ENCODE measurements at regions not wholly inside any gene's neighbourhood (a gene's known extent, or its start where the extent isn't known, plus 50 kb on each side); places are given as distances from the start of the nearest gene placed in this dataset.

DNA sequence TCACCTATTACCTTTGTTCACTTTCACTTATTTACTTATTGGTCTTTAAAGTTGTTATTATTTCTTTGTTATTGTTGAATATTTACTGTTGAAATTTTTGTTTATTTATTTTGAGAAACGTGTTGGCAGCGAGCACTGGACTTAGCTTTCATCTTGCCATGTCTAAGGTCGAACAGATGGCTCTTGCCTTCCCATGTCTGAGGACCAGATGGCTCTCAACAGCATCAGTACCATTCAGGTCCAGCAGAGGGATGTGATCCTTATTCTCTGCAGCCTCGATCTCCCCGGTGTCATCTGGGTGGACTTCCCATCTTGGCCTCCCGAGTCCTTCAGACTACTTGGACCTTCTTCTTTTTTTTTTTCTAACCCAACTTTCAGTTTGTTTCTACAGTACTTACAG, 1437.6 kb downstream of the UQCRFS1 start:
- no peak for DNase-seq (ENCODE audit: low read depth)

- DNase-seq (ENCODE audit: low read depth), result no peak
Measured at GRCh38 chr19:27774827-27775226, 1438.1 kb downstream of the UQCRFS1 start.

DNA sequence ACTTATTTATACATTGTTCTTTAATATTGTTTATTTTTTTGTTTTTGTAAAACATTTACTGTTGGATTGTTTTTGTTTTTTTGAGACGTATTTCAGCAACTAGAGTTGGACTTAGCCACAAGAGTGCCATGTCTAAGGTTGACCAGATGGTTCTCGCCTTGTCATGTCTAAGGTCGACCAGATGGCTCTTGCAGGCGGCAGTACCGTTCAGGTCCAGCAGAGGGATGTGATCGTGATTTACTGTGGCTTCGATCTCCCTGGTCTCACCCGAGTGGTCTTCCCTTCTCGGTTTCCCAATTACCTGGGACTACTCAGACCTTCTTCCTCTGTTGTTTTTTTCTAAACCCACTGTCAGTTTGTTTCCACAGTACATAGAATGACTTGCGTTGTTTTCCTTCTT, 1438.6 kb downstream of the UQCRFS1 start:
- no peak for DNase-seq (ENCODE audit: low read depth)

DNA sequence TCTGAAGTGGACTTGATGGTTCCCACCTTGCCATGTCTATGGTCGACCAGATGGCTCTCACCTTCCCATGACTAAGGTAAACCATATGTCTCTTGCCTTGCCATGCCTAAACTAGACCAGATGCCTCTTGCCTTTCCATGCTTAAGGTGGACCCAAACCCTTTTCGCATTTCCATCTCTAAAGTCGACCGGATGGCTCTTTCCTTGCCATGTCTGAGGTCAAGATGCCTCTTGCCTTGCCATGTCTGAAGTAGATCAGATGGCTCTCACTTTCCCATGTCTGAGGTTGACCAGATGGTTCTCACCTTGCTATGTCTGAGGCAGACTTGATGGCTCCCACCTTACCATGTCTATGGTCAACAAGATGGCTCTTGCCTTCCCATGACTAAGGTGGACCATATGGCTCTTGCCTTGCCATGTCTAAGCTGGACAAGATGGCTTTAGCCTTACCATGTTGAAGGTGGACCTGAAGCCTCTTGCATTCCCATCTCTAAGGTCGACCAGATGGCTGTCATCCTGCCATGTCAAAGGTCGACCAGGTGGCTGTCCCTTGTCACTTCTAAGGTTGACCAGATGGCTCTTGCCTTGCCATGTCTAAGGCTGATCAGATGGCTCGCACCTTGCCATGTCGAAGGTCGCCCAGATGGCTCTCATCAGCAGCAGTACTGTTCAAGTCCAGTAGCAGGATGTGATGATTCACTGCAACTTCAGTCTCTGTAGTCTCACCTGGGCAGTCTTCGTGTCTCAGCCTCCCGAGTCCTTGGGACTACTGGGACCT, 1439.4 kb downstream of the UQCRFS1 start:
- DNase-seq (ENCODE audit: low read depth), result no peak

GRCh38 chr19:27772059-27772458, 1440.9 kb downstream of the UQCRFS1 start:
- DNase-seq (ENCODE audit: low read depth), result no peak

DNA sequence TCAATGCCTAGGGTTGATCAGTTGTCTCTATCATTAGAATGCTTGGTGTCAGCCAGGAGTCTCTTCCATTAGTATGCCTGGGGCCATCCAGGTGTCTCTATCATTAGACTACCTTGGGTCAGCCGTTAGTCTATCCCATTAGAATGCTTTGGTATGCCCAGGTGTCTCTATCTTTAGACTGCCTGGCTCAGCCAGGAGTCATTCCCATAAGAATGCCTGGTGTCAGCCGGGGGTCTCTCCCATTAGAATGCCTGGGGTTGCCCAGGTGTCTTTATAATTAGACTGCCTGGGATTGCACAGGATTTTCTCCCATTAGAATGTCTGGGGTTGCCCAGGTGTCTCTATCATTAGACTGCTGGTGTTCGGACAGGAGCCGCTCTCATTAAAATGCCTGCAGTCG, 1442.9 kb downstream of the UQCRFS1 start:
- no peak for DNase-seq (ENCODE audit: low read depth)

DNA sequence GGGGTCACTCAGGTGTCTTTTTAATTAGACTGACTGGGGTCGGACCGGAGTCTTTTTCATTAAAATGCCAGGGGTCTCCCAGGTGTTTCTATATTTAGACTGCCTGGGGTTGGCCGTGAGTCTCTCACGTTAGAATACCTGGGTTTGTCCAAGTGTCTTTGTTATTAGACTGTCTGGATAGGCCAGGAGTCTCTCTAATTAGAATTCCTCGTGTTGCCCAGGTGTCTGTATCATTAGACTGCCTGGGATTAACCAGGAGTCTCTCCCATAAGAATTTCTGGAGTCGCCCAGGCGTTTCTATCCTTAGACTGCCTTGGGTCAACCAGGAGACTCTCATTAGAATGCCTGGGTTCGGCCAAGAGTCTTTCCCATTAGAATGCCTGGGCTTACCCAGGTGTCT, 1445.7 kb downstream of the UQCRFS1 start:
- DNase-seq (ENCODE audit: low read depth), result no peak

DNA sequence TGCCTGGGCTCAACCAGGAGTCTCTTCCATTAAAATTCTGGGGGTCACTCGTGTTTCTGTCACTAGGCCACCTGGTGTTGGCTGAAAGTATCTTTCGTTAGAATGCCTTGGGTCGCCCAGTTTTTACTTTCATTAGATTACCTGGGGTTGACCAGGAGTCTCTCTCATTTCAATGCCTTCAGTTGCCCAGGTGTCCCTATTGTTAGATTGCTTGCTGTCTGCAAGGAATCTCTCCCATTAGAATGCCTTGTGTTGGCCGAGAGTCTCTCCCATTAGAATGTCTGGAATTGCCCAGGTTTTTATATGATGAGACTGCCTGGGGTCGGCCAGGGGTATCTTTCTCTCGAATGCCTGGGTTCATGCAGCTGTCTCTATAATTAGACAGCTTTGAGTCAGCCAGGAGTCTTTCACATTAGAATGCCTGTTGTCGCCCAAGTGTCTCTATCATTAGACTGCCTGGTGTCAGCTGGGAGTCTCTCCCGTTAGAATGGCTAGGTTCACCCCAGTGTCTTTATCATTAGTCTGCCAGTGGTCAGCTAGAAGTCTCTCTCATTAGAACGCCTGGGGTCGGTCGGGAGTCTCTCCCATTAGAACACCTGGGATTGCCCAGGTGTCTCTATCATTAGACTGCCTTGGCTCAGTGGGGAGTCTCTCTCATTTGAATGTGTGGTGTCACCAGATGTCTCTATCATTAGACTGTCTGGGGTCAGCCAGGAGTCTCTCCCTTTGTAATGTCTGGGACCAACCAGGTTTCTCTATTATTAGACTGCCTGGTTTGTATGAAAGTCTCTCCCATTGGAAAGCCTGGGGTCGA, 1446.8 kb downstream of the UQCRFS1 start:
- no peak for DNase-seq (ENCODE audit: low read depth)

DNA sequence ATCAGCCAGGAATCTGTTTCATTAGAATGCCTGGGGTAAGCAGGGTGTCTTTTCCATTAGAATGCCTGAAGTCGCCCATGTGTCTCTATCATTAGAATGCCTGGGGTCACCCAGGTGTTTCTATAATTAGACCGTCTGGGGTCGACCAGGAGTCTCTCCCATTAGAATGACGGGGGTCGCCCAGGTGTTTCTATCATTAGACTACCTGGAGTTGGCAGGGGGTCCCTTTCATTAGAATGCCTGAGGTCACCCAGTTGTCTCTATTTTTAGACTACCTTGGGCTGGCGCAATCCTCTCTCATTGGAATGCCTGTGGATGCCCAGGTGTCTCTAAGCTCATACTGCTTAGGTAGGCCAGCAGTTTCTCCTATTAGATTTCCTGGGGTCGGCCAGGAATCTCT, 1447.6 kb downstream of the UQCRFS1 start:
- DNase-seq (ENCODE audit: low read depth), result no peak

- no peak for DNase-seq (ENCODE audit: low read depth)
Measured at GRCh38 chr19:27764186-27764804, 1448.7 kb downstream of the UQCRFS1 start.

- DNase-seq (ENCODE audit: low read depth), result no peak
Measured at GRCh38 chr19:27762933-27763332, 1450.0 kb downstream of the UQCRFS1 start.

DNA sequence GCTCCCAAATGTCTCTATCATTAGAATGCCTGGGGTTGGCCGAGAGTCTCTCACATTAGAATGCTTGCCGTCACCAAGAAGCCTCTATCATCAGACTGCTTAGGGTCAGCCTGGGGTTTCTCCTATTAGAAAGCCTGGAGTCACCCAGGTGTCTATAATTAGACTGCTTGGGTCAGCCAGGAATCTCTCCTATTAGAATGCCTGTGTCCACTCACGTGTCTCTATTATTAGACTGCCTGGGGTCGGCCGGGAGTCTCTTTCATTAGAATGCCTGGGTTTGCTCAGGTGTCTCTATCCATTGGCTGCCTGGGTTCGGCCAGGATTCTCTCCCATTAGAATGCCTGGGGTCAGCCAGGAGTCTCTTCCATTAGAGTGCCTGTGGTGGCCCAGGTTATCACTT, 1453.1 kb downstream of the UQCRFS1 start:
- no peak for DNase-seq (ENCODE audit: low read depth)

DNA sequence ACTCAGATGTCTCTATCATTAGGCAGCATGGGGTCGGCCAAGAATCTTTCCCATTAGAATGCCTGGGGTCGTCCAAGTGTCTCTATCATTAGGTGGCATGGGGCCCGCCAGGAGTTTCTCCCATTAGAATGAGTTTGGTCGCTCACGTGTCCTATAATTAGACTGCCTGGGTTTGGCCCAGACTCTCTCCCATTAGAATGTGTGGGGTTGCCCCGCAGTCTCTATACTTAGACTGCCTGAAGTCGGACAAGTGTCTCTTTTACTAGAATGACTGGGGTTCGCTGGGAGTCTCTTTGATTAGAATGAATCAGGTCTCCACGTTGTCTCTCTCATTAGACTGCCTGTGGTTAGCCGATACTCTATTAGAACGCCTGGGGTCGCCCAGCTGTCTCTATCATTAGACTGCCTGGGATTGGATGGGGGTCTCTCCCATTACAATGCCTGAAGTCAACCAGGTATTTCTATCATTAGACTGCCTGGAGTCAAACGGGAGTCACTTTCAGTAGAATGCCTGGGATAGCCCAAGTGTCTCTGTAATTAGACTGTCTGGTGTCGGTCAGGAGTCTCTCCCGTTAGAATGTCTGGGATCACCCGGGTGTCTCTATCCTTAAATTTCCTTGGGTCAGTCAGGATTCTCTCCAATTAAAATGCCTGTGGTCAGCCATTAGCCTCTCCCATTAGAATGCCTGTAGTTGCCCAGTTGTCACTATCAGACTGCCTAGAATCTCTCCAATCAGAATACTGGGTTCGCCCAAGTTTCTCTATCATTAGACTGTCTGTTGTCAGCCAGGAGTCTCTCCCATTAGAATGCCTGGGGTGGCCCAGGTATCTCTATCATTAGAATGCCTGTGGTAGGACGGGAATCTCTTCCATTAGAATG, 1454.1 kb downstream of the UQCRFS1 start:
- DNase-seq (ENCODE audit: low read depth), result no peak

GRCh38 chr19:27754700-27755099, 1458.3 kb downstream of the UQCRFS1 start:
- no peak for DNase-seq (ENCODE audit: low read depth)

DNA sequence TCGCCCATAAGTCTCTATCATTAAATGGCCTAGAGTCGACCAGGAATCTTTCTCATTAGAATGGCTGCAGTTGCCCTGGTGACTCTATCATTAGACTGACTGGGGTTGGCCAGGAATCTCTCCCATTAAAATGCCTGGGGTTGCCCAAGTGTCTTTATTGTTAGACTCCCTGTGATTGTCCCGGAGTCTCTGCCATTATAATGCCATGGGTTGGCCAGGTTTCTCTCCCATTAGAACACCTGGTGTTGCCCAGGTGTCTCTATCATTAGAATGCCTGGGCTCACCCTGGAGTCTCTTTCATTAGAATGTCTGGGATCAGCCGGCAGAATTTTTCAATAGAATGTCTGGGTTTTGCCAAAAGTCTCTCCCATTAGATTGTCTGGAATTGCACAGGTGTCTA, 1459.3 kb downstream of the UQCRFS1 start:
- DNase-seq (ENCODE audit: low read depth), result no peak

DNA sequence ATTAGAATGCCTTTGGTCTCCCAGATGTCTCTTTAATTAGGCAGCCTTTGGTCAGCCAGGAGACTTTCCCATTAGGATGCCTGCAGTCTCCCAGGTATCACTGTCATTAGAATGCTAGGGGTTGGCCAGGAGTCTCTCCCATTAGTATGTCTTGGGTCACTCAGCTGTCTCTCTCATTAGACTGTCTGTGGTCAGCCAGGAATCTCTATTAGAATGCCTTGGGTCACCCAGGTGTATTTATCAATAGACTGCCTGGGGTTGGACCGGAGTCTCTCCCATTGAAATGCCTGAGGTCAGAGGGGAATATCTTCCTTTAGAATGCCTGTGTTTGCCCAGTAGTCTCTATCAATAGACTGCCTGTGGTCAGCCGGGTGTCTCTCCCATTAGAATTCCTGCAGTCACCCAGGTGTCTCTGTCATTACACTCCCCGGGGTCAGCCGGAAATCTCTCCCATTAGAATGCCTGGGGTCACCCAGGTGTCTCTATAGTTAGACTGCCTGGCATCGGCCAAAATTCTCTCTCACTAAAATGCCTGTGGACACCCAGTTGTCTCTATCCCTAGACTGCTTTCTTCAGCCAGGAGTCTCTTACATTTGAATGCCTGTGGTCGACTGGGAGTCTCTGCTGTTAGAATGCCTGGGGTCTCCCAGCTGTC, 1460.3 kb downstream of the UQCRFS1 start:
- no peak for DNase-seq (ENCODE audit: low read depth)

GRCh38 chr19:27751044-27751391, 1461.9 kb downstream of the UQCRFS1 start:
- no peak for DNase-seq (ENCODE audit: low read depth)

DNA sequence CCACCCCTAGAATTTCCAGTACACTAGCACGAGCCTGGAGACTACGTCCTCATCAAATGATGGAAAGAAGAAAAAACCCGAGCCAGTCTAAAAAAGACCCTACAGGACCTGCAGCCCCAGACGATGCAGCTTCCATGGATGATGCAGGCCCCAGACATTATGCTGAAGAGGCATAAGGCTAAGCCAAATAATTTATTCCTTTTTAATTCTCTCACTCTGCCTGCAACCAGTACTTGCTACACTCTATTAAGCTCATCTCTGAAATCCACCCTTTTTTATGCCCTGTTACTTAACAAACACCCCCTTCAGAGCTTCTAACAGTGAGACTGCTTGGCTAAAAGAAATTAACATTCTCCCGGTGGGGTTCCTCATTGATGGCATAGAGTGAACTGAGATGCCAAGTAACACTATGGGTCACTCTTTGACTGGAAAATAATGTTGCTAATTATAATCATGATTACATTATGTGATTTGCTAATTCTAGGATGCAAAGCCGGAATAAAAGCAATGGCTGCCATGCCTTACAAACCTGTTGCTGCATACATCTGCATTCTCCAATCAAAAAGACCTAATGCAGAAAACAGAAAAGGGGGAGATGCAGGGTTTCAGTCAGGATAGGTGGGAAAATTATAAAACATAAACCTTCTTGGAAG, 1462.4 kb downstream of the UQCRFS1 start:
- DNase-seq (ENCODE audit: low read depth), result no peak

DNA sequence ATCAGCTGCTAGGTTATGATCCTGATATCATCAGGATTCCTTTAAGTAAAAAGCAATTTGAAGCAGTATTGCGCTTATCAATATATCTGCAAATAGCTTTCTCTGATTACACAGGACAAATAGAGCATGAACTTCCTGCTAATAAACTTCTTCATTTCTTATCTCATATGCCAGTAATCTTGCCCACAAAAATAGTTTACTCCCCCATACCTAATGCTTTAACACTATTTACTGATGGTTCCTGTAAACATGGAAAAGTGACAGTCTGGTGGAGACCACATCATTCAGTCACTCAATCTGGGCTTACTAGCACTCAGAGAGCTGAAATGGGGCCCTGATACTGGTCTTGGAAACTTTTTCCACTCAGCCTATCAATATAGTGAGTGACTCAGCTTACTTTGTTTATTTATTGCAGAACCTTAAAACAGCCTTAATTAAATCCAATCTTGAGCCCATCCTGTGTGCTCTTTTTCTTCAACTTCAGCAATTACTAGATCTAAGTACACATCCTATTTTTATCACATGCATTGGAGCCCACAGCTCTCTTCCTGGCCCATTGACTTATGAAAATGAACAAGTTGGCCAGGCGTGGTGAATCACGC, 1464.3 kb downstream of the UQCRFS1 start:
- no peak for DNase-seq (ENCODE audit: low read depth)

GRCh38 chr19:27746691-27747380, 1466.1 kb downstream of the UQCRFS1 start:
- DNase-seq (ENCODE audit: low read depth), result no peak

Data from stimulated activated CD8-positive, alpha-beta memory T cell treated with anti-CD3 and anti-CD28 coated beads, Interleukin-12 subunit alpha, Interleukin-12 subunit beta, amount 100 ng/mL, for 1 hour (primary cell).